ENCODE measurements at regions not wholly inside any gene's neighbourhood (a gene's known extent, or its start where the extent isn't known, plus 50 kb on each side); places are given as distances from the start of the nearest gene placed in this dataset.

GRCh38 chr11:15696069-15696468, 581.3 kb downstream of the INSC start:
- WGBS, 2 donors, result 79 to 83% methylated on average over 3 of the region's 3 CpGs
- no peak overlapping the region for H3K27ac ChIP-seq
- no peaks in the 10 kb centered on the region for H3K27me3 ChIP-seq
- TF ChIP-seq CTCF (IDR thresholded peaks at IDR 0.05), result no peak
- TF ChIP-seq POLR2A (IDR thresholded peaks at IDR 0.05), result no peak
- H3K9me3 ChIP-seq, result no peaks in the 10 kb centered on the region
- no peaks in the 10 kb centered on the region for H3K4me1 ChIP-seq
- H3K4me3 ChIP-seq (replicated peaks in 1 of 3), result no peak overlapping the region
- no peak for DNase-seq
- intact Hi-C loops (cut with DNase I), result no loop called here
- no peaks in the 10 kb centered on the region for H3K36me3 ChIP-seq

GRCh38 chr11:15697437-15698236, 582.9 kb downstream of the INSC start:
- no peak for DNase-seq

GRCh38 chr11:15698855-15699254, 584.1 kb downstream of the INSC start:
- Histone ChIP-seq H3K36me3 (no peaks in the 10 kb centered on the region), H3K4me1 (no peaks in the 10 kb centered on the region)
- WGBS, 2 donors, result 83 to 92% methylated on average over 3 of the region's 3 CpGs

More at GRCh38 chr11:15697437-15698236, 582.9 kb downstream of the INSC start:
- Histone ChIP-seq H3K4me1 (no peaks in the 10 kb centered on the region), H3K27me3 (no peaks in the 10 kb centered on the region), H3K36me3 (no peaks in the 10 kb centered on the region), H3K9me3 (no peaks in the 10 kb centered on the region), H3K4me3 (replicated peaks in 1 of 3) (no peak overlapping the region), H3K27ac (no peak overlapping the region)
- intact Hi-C loops (cut with DNase I), result no loop called here
- WGBS, 2 donors, result 90 to 100% methylated on average over 5 of the region's 6 CpGs
- TF ChIP-seq POLR2A (IDR thresholded peaks at IDR 0.05), result no peak
- no peak for TF ChIP-seq CTCF (IDR thresholded peaks at IDR 0.05)

GRCh38 chr11:15699978-15700377, 585.3 kb downstream of the INSC start:
- WGBS, 2 donors, result 92 to 93% methylated on average over 3 of the region's 3 CpGs
- Histone ChIP-seq H3K27ac (no peak overlapping the region), H3K36me3 (no peaks in the 10 kb centered on the region), H3K4me3 (replicated peaks in 1 of 3) (no peak overlapping the region), H3K4me1 (no peaks in the 10 kb centered on the region), H3K27me3 (no peaks in the 10 kb centered on the region), H3K9me3 (no peaks in the 10 kb centered on the region)
- no peak for DNase-seq
- no peak for TF ChIP-seq CTCF (IDR thresholded peaks at IDR 0.05)
- TF ChIP-seq POLR2A (IDR thresholded peaks at IDR 0.05), result no peak
- intact Hi-C loops (cut with DNase I), result no loop called here

More at GRCh38 chr11:15698855-15699254, 584.1 kb downstream of the INSC start:
- intact Hi-C loops (cut with DNase I), result no loop called here
- Histone ChIP-seq H3K27me3 (no peaks in the 10 kb centered on the region), H3K9me3 (no peaks in the 10 kb centered on the region), H3K4me3 (replicated peaks in 1 of 3) (no peak overlapping the region), H3K27ac (no peak overlapping the region)
- no peak for DNase-seq
- no peak for TF ChIP-seq POLR2A (IDR thresholded peaks at IDR 0.05)

- 91 to 97% methylated on average over 3 of the region's 3 CpGs for WGBS, 2 donors
- intact Hi-C loops (cut with DNase I), result no loop called here
- Histone ChIP-seq H3K4me1 (no peaks in the 10 kb centered on the region), H3K27ac (no peak overlapping the region), H3K27me3 (no peaks in the 10 kb centered on the region), H3K36me3 (no peaks in the 10 kb centered on the region), H3K9me3 (no peaks in the 10 kb centered on the region), H3K4me3 (replicated peaks in 1 of 3) (no peak overlapping the region)
- no peak for DNase-seq
- no peak for TF ChIP-seq CTCF (IDR thresholded peaks at IDR 0.05)
- TF ChIP-seq POLR2A (IDR thresholded peaks at IDR 0.05), result no peak
These were observed 585.7 kb downstream of the INSC start for GRCh38 chr11:15700456-15700855.
